Panc1 (cell line): ENCODE measurements at regions not wholly inside any gene's neighbourhood (a gene's known extent, or its start where the extent isn't known, plus 50 kb on each side); places are given as distances from the start of the nearest gene placed in this dataset.
"Not testable (repeated sequence)": the region's sequence is repeated elsewhere in the genome, so short reads cannot be mapped to it uniquely, and the experiment has no call there.

Experiments used
- ATAC-seq: fragments of 200-7000 bp; cut with Tn5 transposase; 2 replicates; pipeline ENCODE4 v1.9.1; 2020; ENCODE audit warnings: mild to moderate bottlenecking, moderate library complexity
- BruUV-seq: library from RNA; stranded (reverse); fragments of 400-500 nt; replicated peaks from 2 replicates; lab custom pipeline; 2021; lab: Mats Ljungman, UMichigan
- CTCF ChIA-PET: fragments of 300-600 bp; sonication (Branson Sonifier 250); formaldehyde crosslinking; loops from one replicate; lab custom pipeline; 2022; ENCODE audit warnings: antibody characterized with exemption; lab: Charles Lee
- POLR2A ChIA-PET: fragments of 300-600 bp; sonication (Branson Sonifier 250); formaldehyde crosslinking; loops from one replicate; lab custom pipeline; 2022; ENCODE audit warnings: antibody characterized with exemption; lab: Charles Lee
- DNase-seq: peaks from one replicate; pipeline ENCODE4 v3.0.0-alpha.2; 2010; ENCODE audit warnings: low read depth, low spot score
- H3K27ac ChIP-seq: 2 replicates; pipeline ENCODE4 v1.5.1; 2011; ENCODE audit warnings: mild to moderate bottlenecking, low read length, inconsistent platforms
- H3K27me3 ChIP-seq: fragments of 200-500 bp; sonication (Bioruptor generic); 2 replicates; pipeline ENCODE4 v1.6.0; 2014; ENCODE audit warnings: low read length, inconsistent platforms; ENCODE audit not compliant: control insufficient read depth, insufficient read depth
- H3K36me3 ChIP-seq: fragments of 200-500 bp; sonication (Bioruptor generic); 2 replicates; pipeline ENCODE4 v1.5.1; 2014; ENCODE audit warnings: inconsistent platforms, mild to moderate bottlenecking, low read length, moderate library complexity; ENCODE audit not compliant: control insufficient read depth, insufficient read depth
- H3K4me1 ChIP-seq: 2 replicates; pipeline ENCODE4 v1.5.1; 2011; ENCODE audit warnings: inconsistent platforms, mild to moderate bottlenecking, low read length, moderate library complexity; ENCODE audit not compliant: control insufficient read depth, insufficient read depth
- H3K4me3 ChIP-seq, 2 experiments: 2 replicates each; pipeline ENCODE4 v1.5.1; 2011 to 2012; ENCODE audit warnings: low read depth in 2 of 2, low read length in 2 of 2, mild to moderate bottlenecking in 2 of 2, inconsistent platforms in 1 of 2, moderate library complexity in 1 of 2
- H3K9me3 ChIP-seq: fragments of 200-500 bp; sonication (Bioruptor generic); 2 replicates; pipeline ENCODE4 v1.5.1; 2014; ENCODE audit warnings: low read depth, mild to moderate bottlenecking, inconsistent platforms, low read length, moderate library complexity; ENCODE audit not compliant: control insufficient read depth, insufficient read depth
- POLR2AphosphoS5 ChIP-seq: IDR thresholded peaks from 2 replicates; pipeline ENCODE4 v1.6.1; 2012; ENCODE audit warnings: mild to moderate bottlenecking, low read depth, low read length, moderate library complexity
- SIN3A ChIP-seq: IDR thresholded peaks from 2 replicates; pipeline ENCODE4 v1.6.1; 2012; ENCODE audit warnings: low read depth, mild to moderate bottlenecking, low read length, moderate library complexity, borderline replicate concordance; ENCODE audit not compliant: insufficient read depth
- TCF7L2 ChIP-seq: IDR thresholded peaks from 2 replicates; pipeline ENCODE4 v1.6.1; 2011; ENCODE audit warnings: mild to moderate bottlenecking, low read depth, low read length, inconsistent platforms
- in situ Hi-C: cut with HindIII; loops from 2 replicates; pipeline ENCODE4 v1.10.0; 2016; ENCODE audit warnings: low sequenced_read_pairs, low pct_unique_long_range_greater_than_20kb
- intact Hi-C: fragments of 100-400 bp; cut with micrococcal nuclease; formaldehyde crosslinking; loops from one replicate; pipeline ENCODE4 v1.10.0; 2022; ENCODE audit not compliant: unreplicated experiment
- TF ChIP-seq, protein P1 (sequence below): fragments of 450-650 bp; IDR thresholded peaks from 2 replicates; pipeline ENCODE4 v1.5.1; 2017; ENCODE audit warnings: mild to moderate bottlenecking
- TF ChIP-seq, protein P2 (sequence below), 2 experiments: IDR thresholded peaks; 2 replicates each; pipeline ENCODE4 v1.6.1; 2011 to 2012; ENCODE audit warnings: low read depth in 2 of 2, control low read depth in 1 of 2, low read length in 1 of 2, mild to moderate bottlenecking in 1 of 2, moderate library complexity in 1 of 2; ENCODE audit not compliant: insufficient read depth in 1 of 2

DNA sequence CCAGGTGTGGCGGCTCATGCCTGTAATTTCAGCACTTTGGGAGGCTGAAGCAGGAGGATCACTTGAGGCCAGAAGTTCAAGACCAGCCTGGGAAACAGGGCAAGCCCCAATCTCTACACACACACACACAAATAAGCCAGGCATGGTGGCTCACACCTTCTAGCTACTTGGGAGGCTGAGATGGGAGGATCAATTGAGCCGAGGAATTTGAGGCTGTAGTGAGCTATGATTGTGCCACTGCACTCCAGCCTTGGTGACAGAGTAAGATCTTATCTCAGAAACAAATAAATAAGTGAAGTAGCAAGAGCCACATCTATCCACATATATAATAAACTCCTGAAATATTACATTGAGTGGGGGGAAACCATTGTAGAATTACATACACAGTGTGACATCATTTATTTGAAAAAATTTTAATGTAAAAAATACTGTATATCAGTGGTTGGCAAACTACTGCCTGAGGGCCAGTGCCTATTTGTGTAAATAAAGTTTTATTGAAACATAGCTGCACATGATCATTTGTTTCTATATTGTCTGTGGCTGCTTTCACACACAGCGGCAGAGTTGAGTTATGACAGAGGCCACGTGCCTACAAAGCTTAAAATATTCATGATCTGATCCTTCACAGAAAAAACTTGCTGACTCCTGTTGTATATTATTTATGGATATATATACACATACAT, 54.7 kb upstream of the ARHGEF7 start:
- intact Hi-C loops, result no loop called here
- no peaks in the 10 kb centered on the region for H3K36me3 ChIP-seq
- H3K4me3 ChIP-seq, result no peak overlapping the region
- in situ Hi-C loops, result no loop called here
- TF ChIP-seq POLR2AphosphoS5, result no peak
- TF ChIP-seq, protein P1, sequence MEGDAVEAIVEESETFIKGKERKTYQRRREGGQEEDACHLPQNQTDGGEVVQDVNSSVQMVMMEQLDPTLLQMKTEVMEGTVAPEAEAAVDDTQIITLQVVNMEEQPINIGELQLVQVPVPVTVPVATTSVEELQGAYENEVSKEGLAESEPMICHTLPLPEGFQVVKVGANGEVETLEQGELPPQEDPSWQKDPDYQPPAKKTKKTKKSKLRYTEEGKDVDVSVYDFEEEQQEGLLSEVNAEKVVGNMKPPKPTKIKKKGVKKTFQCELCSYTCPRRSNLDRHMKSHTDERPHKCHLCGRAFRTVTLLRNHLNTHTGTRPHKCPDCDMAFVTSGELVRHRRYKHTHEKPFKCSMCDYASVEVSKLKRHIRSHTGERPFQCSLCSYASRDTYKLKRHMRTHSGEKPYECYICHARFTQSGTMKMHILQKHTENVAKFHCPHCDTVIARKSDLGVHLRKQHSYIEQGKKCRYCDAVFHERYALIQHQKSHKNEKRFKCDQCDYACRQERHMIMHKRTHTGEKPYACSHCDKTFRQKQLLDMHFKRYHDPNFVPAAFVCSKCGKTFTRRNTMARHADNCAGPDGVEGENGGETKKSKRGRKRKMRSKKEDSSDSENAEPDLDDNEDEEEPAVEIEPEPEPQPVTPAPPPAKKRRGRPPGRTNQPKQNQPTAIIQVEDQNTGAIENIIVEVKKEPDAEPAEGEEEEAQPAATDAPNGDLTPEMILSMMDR, result no peak
- TF ChIP-seq SIN3A, result no peak
- no peak for TF ChIP-seq TCF7L2
- TF ChIP-seq, protein P2, sequence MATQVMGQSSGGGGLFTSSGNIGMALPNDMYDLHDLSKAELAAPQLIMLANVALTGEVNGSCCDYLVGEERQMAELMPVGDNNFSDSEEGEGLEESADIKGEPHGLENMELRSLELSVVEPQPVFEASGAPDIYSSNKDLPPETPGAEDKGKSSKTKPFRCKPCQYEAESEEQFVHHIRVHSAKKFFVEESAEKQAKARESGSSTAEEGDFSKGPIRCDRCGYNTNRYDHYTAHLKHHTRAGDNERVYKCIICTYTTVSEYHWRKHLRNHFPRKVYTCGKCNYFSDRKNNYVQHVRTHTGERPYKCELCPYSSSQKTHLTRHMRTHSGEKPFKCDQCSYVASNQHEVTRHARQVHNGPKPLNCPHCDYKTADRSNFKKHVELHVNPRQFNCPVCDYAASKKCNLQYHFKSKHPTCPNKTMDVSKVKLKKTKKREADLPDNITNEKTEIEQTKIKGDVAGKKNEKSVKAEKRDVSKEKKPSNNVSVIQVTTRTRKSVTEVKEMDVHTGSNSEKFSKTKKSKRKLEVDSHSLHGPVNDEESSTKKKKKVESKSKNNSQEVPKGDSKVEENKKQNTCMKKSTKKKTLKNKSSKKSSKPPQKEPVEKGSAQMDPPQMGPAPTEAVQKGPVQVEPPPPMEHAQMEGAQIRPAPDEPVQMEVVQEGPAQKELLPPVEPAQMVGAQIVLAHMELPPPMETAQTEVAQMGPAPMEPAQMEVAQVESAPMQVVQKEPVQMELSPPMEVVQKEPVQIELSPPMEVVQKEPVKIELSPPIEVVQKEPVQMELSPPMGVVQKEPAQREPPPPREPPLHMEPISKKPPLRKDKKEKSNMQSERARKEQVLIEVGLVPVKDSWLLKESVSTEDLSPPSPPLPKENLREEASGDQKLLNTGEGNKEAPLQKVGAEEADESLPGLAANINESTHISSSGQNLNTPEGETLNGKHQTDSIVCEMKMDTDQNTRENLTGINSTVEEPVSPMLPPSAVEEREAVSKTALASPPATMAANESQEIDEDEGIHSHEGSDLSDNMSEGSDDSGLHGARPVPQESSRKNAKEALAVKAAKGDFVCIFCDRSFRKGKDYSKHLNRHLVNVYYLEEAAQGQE (IDR thresholded peaks at IDR 0.05; ENCODE audit: insufficient read depth in 1 of 2, low read depth in 2 of 2, low read length in 1 of 2), result no peak
- ATAC-seq, result no peak
- H3K9me3 ChIP-seq, result no peaks in the 10 kb centered on the region
- H3K27ac ChIP-seq, result no peak overlapping the region
- CTCF ChIA-PET, result no interaction called here
- H3K27me3 ChIP-seq, result no peaks in the 10 kb centered on the region
- no peaks in the 10 kb centered on the region for H3K4me1 ChIP-seq
- DNase-seq, result no peak
- BruUV-seq, result no TSS peak
- POLR2A ChIA-PET, result no interaction called here

DNA sequence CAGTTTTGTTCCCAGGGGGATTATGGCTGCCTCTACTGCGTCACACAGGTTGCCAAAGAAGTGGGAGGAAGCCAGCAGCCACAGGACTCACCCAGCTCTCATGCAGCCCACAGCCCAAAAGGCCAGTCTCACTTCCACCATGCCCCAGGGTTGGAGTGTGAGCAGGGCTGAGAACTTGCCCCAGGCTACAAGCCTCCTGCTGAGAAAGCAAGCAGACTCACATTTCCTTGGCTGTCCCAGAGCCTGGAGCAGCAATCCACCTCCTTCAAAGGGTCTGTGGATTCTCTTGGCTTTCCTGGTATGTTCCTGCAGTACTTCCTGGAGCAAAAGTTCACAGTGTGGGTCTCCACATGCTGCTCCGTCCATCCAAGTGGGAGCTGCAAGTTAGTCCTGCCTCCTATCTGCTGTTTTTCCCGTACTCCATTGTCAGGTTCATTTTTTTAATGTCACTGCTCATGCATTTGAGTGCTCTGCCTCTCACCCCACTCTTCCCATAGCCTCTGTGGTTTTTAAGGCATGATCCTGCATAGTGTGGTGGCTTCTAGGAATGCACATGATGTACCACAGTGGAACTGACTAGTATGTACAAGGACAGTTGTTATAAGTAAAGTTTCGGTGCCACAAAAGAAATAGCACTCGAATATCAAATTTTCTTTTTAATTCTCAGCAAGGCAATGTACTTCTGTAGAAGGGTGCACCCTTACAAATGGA, 56.2 kb upstream of the ARHGEF7 start:
- CTCF ChIA-PET, result no interaction called here
- no peaks in the 10 kb centered on the region for H3K36me3 ChIP-seq
- in situ Hi-C loops (no loop called here), intact Hi-C loops (no loop called here)
- no peaks in the 10 kb centered on the region for H3K4me1 ChIP-seq
- no peak overlapping the region for H3K27ac ChIP-seq
- DNase-seq (no peak), ATAC-seq (no peak)
- POLR2A ChIA-PET, result no interaction called here
- TF ChIP-seq POLR2AphosphoS5 (no peak), TCF7L2 (no peak), SIN3A (no peak)
- TF ChIP-seq, protein P2 (IDR thresholded peaks at IDR 0.05; ENCODE audit: insufficient read depth in 1 of 2, low read depth in 2 of 2, low read length in 1 of 2), result no peak
- TF ChIP-seq, protein P1, result no peak
- H3K9me3 ChIP-seq, result no peaks in the 10 kb centered on the region
- BruUV-seq, result no TSS peak
- H3K27me3 ChIP-seq, result no peaks in the 10 kb centered on the region
- H3K4me3 ChIP-seq, result no peak overlapping the region

DNA sequence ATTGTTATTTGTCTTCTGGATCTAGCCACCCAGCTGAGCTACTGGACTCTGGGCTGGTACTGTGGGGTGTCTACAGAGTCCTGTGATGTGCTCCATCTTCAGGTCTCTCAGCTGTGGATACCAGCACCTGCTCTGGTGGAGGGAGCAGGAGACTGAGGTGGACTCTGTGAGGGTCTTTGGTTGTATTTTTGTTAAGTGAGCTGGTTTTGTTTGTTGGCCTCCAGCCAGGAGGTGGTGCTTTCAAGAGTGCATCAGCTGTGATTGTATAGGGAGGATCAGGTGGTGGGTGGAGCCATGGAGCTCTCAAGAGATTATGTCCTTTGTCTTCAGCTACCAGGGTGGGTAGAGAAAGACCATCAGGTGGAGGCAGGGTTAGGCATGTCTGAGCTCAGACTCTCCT, 56.8 kb upstream of the ARHGEF7 start:
- POLR2A ChIA-PET, CTCF ChIA-PET, H3K36me3 ChIP-seq: not testable (repeated sequence)

More for the DNA sequence above, 56.8 kb upstream of the ARHGEF7 start:
- H3K9me3 ChIP-seq, in situ Hi-C loops, DNase-seq, intact Hi-C loops, ATAC-seq, BruUV-seq, H3K4me1 ChIP-seq, H3K27me3 ChIP-seq, H3K4me3 ChIP-seq, H3K27ac ChIP-seq: not testable (repeated sequence)
